ENCODE measurements at regions not wholly inside any gene's neighbourhood (a gene's known extent, or its start where the extent isn't known, plus 50 kb on each side); places are given as distances from the start of the nearest gene placed in this dataset.

- Histone ChIP-seq H3K36me3 (replicated peaks in 1 of 2; ENCODE audit: control insufficient read depth in 1 of 2, insufficient read depth in 2 of 2, low read length in 2 of 2) (no peaks in the 10 kb centered on the region), H3K27ac (ENCODE audit: extremely low read length, insufficient read depth, low read length) (no peak overlapping the region), H3K79me2 (ENCODE audit: insufficient read depth, low read length) (no peaks in the 10 kb centered on the region), H3K27me3 (ENCODE audit: control insufficient read depth in 1 of 2, insufficient read depth in 2 of 2, low read length in 2 of 2) (peaks cover 4 to 45% of the 10 kb centered on the region in 2 experiments; a peak in 3 of 5 replicates), H3K9me3 (ENCODE audit: low read length) (no peaks in the 10 kb centered on the region), H3K9ac (ENCODE audit: insufficient read depth, low read depth, low read length) (no peak overlapping the region), H2AFZ (ENCODE audit: low read length) (no peak overlapping the region), H3K4me3 (replicated peaks in 1 of 3; ENCODE audit: insufficient read depth in 1 of 3, low read depth in 2 of 3, low read length in 3 of 3) (no peak overlapping the region), H4K20me1 (ENCODE audit: insufficient read depth, low read length) (no peaks in the 10 kb centered on the region), H3K4me1 (ENCODE audit: insufficient read depth, low read length) (peaks cover 40% of the 10 kb centered on the region), H3K4me2 (ENCODE audit: low read depth, low read length) (no peak overlapping the region)
- 34% methylated on average over 7 of the region's 8 CpGs for WGBS (ENCODE audit: low lambda C conversion rate)
- ATAC-seq (no peak), FAIRE-seq (no peak), DNase-seq (ENCODE audit: low spot score) (no peak)
- no TSS peak for BruUV-seq (replicated peaks)
- in situ Hi-C loops (cut with HindIII; ENCODE audit: extremely low pct_ligation_motif_present, low pct_unique_long_range_greater_than_20kb) (no loop called here), intact Hi-C loops (cut with micrococcal nuclease; ENCODE audit: unreplicated experiment) (no loop called here)
- POLR2A ChIA-PET = interaction anchor here (1.8 kb wide), 1 partner anchor 13 kb away, joined by 5 read pairs; no protein-coding TSS in a partner anchor
- CTCF ChIA-PET (ENCODE audit: low intra/inter-chr PET ratio, low total read pairs) = no interaction called here
- TF ChIP-seq GLMP (CRISPR knock-in tag; IDR thresholded peaks at IDR 0.05; ENCODE audit: borderline replicate concordance) = no peak
- TF ChIP-seq RXRA (CRISPR knock-in tag; IDR thresholded peaks at IDR 0.05) = no peak
- no peak for TF ChIP-seq KDM5B (CRISPR knock-in tag; IDR thresholded peaks at IDR 0.05; ENCODE audit: borderline replicate concordance)
- TF ChIP-seq ZNF883 (CRISPR knock-in tag; IDR thresholded peaks at IDR 0.05; ENCODE audit: not compliant biosample characterization) = no peak
- TF ChIP-seq ARNT2 (CRISPR knock-in tag; IDR thresholded peaks at IDR 0.05; ENCODE audit: low read depth) = no peak
- no peak for TF ChIP-seq ZMYM4 (CRISPR knock-in tag; IDR thresholded peaks at IDR 0.05)
- TF ChIP-seq ZNF670 (CRISPR knock-in tag; IDR thresholded peaks at IDR 0.05; ENCODE audit: borderline replicate concordance) = no peak
- no peak for TF ChIP-seq ZBTB20 (CRISPR knock-in tag; IDR thresholded peaks at IDR 0.05; ENCODE audit: borderline replicate concordance, low read depth)
Measured at GRCh38 chr15:77555232-77555631, 77.5 kb downstream of the LINGO1 start.

Measured in HepG2 (cell line).